ENCODE measurements at regions not wholly inside any gene's neighbourhood (a gene's known extent, or its start where the extent isn't known, plus 50 kb on each side); places are given as distances from the start of the nearest gene placed in this dataset.

DNA sequence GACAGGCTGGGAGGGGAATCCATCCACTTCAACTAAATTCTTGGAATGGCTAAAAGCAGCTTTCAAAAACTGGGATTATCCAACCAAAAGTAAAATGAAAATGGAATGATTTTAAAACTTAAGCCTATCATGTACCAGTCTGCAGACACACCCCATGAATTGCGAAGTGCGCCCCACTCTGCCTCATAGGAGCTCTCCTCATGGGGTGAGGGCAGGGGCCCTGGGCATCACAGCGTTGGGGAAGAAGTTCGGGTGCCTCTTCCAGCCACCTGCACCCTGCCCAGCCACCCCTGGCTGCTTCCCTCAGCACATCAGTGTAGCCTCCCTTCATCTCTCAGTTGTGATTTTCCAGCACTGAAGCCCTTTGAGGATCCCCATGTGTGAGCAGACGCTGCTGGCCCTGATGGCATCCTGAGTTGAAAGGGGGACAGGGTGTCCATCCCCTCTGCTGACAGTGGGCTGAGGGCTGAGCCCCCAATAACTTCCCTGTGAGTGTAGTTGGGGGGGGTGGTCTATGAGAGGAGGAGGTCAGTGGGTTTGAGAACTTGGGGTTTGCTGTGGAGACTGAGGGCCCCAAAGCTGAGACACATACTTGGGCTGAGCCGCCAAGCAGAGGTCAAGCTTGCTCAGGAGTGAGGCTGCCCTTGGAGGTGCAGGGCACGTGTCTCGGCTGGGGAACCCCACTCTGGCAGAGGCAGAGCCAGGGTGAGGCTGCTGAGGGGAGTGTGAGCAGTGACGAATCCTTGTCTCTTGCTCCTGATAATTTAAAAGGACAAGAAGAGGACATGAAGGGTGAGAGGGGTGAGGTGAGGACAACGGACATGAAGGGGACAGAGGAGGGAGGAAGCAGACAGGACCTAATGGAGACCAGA, 542.1 kb downstream of the TCERG1L start:
- Histone ChIP-seq H3K4me2 (no peak overlapping the region), H3K79me2 (ENCODE audit: insufficient read depth, low read depth) (no peaks in the 10 kb centered on the region)

DNA sequence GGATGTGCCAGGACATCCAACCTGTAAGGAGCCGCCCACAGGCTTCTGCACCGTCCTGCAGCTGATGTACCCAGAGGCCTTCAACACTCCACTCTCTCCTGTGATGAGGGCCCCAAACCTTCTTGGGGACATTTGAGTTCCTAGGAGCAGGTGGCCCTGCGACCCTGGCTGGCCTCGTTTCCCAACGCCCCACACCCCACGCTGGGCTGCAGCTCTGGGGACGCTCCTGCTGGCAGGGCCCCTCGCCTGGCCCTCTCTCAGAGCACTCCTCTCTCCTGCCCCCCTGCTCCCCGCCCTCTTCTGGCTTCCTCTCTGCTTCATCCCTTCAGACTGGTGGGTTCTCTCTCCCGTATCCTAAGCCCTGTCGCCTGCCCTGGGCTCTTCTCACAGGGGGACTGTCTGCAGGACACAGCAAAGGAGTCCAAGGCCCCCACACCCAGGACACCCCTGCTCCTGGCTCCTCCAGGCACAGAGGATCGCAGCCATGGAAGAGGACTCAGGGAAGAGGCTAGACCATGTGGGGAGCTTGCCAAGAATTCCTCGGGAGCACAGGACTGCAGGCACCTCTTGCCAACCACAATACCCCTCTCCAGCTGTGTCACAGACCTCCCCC, 541.4 kb downstream of the TCERG1L start:
- Histone ChIP-seq H2AFZ (ENCODE audit: low read depth) (no peak overlapping the region), H3K36me3 (ENCODE audit: insufficient read depth) (no peaks in the 10 kb centered on the region), H3K4me3 (IDR thresholded peaks at IDR 0.05; ENCODE audit: insufficient read depth, low read depth, low read length) (no peak overlapping the region), H3K9ac (no peak overlapping the region), H3K27me3 (ENCODE audit: insufficient read depth, low read depth) (no peaks in the 10 kb centered on the region), H4K20me1 (ENCODE audit: insufficient read depth) (no peaks in the 10 kb centered on the region), H3K4me2 (no peak overlapping the region), H3K27ac (no peak overlapping the region), H3K79me2 (ENCODE audit: insufficient read depth, low read depth) (no peaks in the 10 kb centered on the region), H3K4me1 (ENCODE audit: low read depth, poor library complexity, severe bottlenecking) (no peaks in the 10 kb centered on the region)
- TF ChIP-seq CTCF (conservative IDR thresholded peaks at IDR 0.05; ENCODE audit: low read depth, low read length), result no peak

More for the DNA sequence above, 542.1 kb downstream of the TCERG1L start:
- Histone ChIP-seq H4K20me1 (ENCODE audit: insufficient read depth) (no peaks in the 10 kb centered on the region), H3K27ac (no peak overlapping the region), H3K9ac (no peak overlapping the region), H3K4me1 (ENCODE audit: low read depth, poor library complexity, severe bottlenecking) (no peaks in the 10 kb centered on the region), H2AFZ (ENCODE audit: low read depth) (no peak overlapping the region), H3K27me3 (ENCODE audit: insufficient read depth, low read depth) (no peaks in the 10 kb centered on the region), H3K4me3 (IDR thresholded peaks at IDR 0.05; ENCODE audit: insufficient read depth, low read depth, low read length) (no peak overlapping the region), H3K36me3 (ENCODE audit: insufficient read depth) (no peaks in the 10 kb centered on the region)
- no peak for TF ChIP-seq CTCF (conservative IDR thresholded peaks at IDR 0.05; ENCODE audit: low read depth, low read length)

DNA sequence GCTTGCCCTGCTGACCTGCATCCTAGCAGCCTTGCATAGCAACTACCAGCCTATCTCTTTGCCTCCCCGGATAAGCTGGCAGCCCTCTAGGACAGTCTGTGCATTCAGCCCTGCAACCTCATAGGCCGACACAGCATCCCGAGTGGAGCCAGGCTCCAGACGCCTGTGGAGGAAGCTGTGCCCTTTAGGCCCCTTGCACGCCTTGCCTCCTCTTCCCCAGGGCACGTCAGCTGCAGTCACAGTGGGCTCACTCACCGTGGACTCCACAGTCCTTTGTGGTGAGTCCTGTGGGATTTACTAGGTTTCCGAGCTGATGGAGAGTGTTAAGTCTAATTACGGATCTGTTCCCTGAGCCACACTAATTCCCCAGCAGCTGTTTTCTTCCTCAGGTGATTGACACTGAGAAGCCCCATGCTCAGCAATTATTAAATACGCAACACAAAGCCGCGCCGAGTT, 540.0 kb downstream of the TCERG1L start:
- Histone ChIP-seq H4K20me1 (ENCODE audit: insufficient read depth) (no peaks in the 10 kb centered on the region), H2AFZ (ENCODE audit: low read depth) (no peak overlapping the region), H3K9ac (no peak overlapping the region), H3K4me2 (no peak overlapping the region), H3K79me2 (ENCODE audit: insufficient read depth, low read depth) (no peaks in the 10 kb centered on the region), H3K4me1 (ENCODE audit: low read depth, poor library complexity, severe bottlenecking) (no peaks in the 10 kb centered on the region), H3K4me3 (IDR thresholded peaks at IDR 0.05; ENCODE audit: insufficient read depth, low read depth, low read length) (no peak overlapping the region), H3K36me3 (ENCODE audit: insufficient read depth) (no peaks in the 10 kb centered on the region), H3K27me3 (ENCODE audit: insufficient read depth, low read depth) (no peaks in the 10 kb centered on the region), H3K27ac (no peak overlapping the region)
- TF ChIP-seq CTCF (conservative IDR thresholded peaks at IDR 0.05; ENCODE audit: low read depth, low read length), result no peak

GRCh38 chr10:130772056-130772455, 539.5 kb downstream of the TCERG1L start:
- H3K9ac ChIP-seq, result no peak overlapping the region
- H3K79me2 ChIP-seq (ENCODE audit: insufficient read depth, low read depth), result no peaks in the 10 kb centered on the region
- no peak overlapping the region for H3K4me3 ChIP-seq (IDR thresholded peaks at IDR 0.05; ENCODE audit: insufficient read depth, low read depth, low read length)
- H4K20me1 ChIP-seq (ENCODE audit: insufficient read depth), result no peaks in the 10 kb centered on the region
- H2AFZ ChIP-seq (ENCODE audit: low read depth), result no peak overlapping the region
- no peak overlapping the region for H3K4me2 ChIP-seq
- no peaks in the 10 kb centered on the region for H3K36me3 ChIP-seq (ENCODE audit: insufficient read depth)
- no peaks in the 10 kb centered on the region for H3K4me1 ChIP-seq (ENCODE audit: low read depth, poor library complexity, severe bottlenecking)
- H3K27ac ChIP-seq, result no peak overlapping the region
- H3K27me3 ChIP-seq (ENCODE audit: insufficient read depth, low read depth), result no peaks in the 10 kb centered on the region
- no peak for TF ChIP-seq CTCF (conservative IDR thresholded peaks at IDR 0.05; ENCODE audit: low read depth, low read length)

All from KMS-11 (cell line).